Fibroblast of villous mesenchyme (primary cell): ENCODE measurements at regions not wholly inside any gene's neighbourhood (a gene's known extent, or its start where the extent isn't known, plus 50 kb on each side); places are given as distances from the start of the nearest gene placed in this dataset.

Experiments used
- DNase-seq: peaks from one replicate; pipeline ENCODE4 v3.0.0-alpha.2; 2010; ENCODE audit warnings: low read depth
- H3K4me3 ChIP-seq: 2 replicates; pipeline ENCODE4 v1.5.1; 2011; ENCODE audit warnings: low read depth, mild to moderate bottlenecking, low read length
- TF ChIP-seq, protein P1 (sequence below): IDR thresholded peaks from 2 replicates; pipeline ENCODE4 v1.5.1; 2012; ENCODE audit warnings: low read depth, mild to moderate bottlenecking, low read length; ENCODE audit not compliant: insufficient read depth

DNA sequence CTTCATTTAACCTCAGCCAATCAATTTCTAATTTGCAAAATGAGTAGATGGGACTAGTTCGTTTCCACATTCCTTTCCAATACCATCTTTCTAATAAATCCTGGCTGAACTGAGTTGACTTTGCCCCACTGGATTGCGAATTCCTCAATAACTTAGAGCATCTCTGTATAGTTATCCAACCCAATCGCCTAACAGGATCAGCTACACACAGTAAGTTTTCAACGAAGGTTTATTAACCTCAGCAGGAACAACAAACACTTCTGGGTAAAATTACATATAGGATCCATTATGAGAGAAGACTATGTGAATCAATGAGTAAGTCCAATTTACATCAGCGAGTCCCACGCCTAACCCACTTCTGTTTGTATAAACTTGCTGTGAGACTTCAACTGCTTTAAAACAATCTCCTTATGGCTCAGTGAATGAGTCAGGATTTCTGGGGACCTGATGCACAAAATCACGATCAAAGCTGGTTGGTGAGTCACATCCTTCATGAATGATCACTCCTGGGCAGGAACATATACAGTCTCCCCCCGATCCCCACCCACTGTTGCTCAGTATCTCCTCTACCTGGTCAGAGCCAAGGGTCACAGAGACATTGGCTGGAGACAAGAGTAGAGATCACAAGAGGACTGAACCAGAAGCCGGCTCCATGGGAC is 142.8 kb downstream of the EDEM1 start:
- no peak overlapping the region for H3K4me3 ChIP-seq
- no peak for DNase-seq
- TF ChIP-seq, protein P1, sequence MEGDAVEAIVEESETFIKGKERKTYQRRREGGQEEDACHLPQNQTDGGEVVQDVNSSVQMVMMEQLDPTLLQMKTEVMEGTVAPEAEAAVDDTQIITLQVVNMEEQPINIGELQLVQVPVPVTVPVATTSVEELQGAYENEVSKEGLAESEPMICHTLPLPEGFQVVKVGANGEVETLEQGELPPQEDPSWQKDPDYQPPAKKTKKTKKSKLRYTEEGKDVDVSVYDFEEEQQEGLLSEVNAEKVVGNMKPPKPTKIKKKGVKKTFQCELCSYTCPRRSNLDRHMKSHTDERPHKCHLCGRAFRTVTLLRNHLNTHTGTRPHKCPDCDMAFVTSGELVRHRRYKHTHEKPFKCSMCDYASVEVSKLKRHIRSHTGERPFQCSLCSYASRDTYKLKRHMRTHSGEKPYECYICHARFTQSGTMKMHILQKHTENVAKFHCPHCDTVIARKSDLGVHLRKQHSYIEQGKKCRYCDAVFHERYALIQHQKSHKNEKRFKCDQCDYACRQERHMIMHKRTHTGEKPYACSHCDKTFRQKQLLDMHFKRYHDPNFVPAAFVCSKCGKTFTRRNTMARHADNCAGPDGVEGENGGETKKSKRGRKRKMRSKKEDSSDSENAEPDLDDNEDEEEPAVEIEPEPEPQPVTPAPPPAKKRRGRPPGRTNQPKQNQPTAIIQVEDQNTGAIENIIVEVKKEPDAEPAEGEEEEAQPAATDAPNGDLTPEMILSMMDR: no peak

DNA sequence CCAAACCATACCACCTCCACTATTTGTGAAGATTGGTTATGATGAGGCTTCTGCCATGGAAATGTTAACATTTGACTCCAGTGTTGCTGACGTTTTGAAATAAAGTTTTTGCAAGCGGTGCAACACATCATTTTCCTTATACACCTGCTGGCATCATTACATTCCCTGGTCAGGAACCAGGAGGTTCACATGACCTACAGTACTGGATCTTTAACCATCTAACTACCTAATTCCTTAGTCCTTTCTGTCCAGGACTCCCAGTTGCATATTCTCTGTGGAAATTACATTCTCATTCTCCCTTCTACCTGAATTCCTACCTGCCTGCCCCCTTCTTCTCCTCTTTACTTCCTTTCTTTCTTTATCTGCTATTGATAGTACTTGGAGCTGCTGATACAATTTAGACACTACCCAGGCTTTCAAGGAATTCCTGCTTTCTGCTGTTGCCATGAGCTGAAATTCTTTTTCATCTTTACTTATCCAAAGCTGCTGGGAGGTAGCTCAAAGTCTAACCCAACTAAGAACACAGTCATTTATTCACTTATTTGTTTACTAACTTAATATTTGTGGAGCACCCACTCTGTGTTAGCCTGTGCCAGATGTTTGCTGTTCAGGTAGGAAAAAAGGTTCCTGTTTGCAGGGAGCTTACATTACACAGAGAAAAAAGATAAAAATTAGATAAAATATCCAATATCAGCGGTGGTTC is 144.2 kb downstream of the EDEM1 start:
- H3K4me3 ChIP-seq: no peak overlapping the region
- no peak for DNase-seq
- TF ChIP-seq, protein P1: no peak

DNA sequence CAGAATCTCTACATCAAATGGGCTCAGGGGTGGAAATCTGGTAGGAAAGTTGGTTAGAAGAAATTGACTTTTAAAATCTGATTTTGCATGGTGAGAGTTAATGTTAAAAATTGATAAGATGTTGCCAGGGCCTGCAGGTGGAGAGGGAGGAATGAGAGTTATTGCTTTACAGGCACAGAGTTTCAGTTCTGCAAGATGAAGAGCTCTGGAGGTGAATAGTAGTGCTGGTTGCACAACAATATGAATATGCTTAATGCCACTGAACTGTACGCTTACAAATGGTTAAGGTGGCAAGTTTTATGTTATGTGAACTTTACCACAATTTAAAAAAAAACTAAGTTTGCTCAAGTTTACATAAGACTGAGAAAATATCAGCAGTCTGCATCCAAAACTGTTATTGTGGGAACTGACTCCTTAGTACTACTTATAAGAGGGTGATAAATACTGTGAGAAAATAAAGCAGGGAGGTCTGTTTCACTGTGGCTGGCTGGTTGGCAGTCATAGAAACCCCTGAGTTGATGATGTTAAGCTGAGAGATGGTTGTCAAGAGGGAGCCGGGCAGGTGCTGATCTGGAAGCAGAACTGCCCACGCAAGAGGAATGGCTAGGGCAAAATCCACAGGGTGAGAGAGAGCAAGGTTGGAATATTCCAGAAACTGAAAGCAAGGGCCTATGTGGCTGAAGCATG is 144.9 kb downstream of the EDEM1 start:
- no peak overlapping the region for H3K4me3 ChIP-seq
- DNase-seq: no peak
- TF ChIP-seq, protein P1: no peak

DNA sequence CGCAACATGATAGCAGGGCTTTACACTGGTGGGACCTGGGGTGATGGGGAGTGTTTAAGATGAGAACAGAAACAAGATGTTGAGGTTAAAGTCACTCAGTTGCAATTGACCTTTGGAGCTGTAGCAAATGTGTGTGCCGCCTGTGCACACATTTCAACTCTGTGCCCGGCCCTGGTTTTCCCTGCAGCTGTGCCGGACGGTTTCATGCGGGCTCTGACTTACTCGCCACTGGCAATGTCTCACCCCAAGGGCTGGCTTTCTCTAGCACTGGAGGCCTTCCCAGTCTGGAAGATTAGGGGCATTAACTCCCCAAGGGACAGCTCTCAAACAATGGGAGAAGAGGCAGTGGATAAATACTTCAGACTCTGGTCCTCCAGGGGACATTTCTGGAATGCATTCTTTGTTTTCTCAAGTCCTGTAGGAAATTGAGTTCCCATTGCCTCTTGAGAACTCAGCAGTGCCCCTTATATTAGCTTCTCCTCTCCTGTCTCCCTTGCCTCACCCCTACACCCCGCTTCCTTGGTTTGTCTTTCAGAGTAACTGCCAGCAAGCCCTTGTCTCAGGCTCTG is 152.5 kb downstream of the EDEM1 start:
- DNase-seq: no peak
- TF ChIP-seq, protein P1: no peak
- H3K4me3 ChIP-seq: no peak overlapping the region

DNA sequence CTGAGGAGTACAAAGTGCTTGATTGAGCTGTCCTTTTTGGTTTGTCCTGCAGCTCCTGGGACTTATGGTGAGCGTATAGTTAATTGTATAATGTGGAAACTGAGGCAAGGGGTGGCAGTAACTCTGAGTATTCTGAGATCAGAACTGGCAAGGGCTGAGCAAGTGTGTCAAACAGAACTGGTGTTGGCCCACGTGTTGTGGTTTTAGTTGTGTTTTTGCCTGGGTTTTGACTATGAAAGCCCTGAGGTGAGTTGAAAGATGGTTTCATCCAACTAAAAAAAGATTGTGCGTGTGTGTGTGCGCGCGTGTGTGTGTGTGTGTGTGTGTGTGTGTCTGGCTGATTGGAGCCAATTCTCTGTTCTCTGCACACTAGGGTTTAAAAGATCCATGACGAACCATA is 154.1 kb downstream of the EDEM1 start:
- TF ChIP-seq, protein P1: no peak
- DNase-seq: no peak
- H3K4me3 ChIP-seq: no peak overlapping the region

DNA sequence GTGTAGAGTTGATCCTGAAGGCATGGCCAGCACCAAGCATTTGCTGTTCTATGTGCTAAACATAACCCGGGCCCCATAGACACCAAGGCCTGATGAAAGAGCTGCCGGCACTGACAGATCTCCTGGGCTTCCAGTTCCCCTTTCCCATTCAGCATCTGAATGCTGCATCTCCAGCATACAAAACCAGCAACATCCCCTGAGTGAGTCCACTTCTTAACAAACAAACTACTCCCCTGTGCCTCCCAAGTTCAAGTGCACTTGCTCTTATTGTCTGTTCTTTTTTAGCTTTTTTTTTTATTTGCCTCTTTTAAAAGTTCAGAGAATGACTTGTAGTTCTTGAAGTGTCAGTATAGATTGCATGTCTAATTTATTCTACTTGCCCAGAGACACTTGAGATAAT is 156.0 kb downstream of the EDEM1 start:
- no peak overlapping the region for H3K4me3 ChIP-seq
- TF ChIP-seq, protein P1: no peak
- no peak for DNase-seq
